GM12878 (cell line): ENCODE measurements at regions not wholly inside any gene's neighbourhood (a gene's known extent, or its start where the extent isn't known, plus 50 kb on each side); places are given as distances from the start of the nearest gene placed in this dataset.

ENCODE experiments used
- CHD2 ChIP-seq: IDR thresholded peaks from 2 replicates; pipeline ENCODE4 v1.6.1; 2011; ENCODE audit warnings: low read depth, low read length, improper control_type of control experiment, borderline replicate concordance
- CTCF ChIP-seq, 3 experiments: IDR thresholded peaks in 2 of 3; conservative IDR thresholded peaks in 1 of 3; 2 replicates each; pipeline ENCODE4 v1.5.1; 2011; ENCODE audit warnings: low read depth in 3 of 3, low read length in 3 of 3, mild to moderate bottlenecking in 3 of 3, control low read depth in 2 of 3, moderate library complexity in 2 of 3, inconsistent platforms in 1 of 3, mixed read lengths in 1 of 3; ENCODE audit not compliant: control insufficient read depth in 2 of 3, insufficient read depth in 1 of 3; ENCODE audit errors: extremely low read depth in 1 of 3
- DPF2 ChIP-seq: fragments of 450-650 bp; IDR thresholded peaks from 2 replicates; pipeline ENCODE4 v1.6.1; 2017; ENCODE audit warnings: mild to moderate bottlenecking
- E2F4 ChIP-seq: IDR thresholded peaks from 2 replicates; pipeline ENCODE4 v1.6.1; 2012; ENCODE audit warnings: low read depth, low read length, improper control_type of control experiment
- FOS ChIP-seq: IDR thresholded peaks from 3 replicates; pipeline ENCODE4 v1.6.1; 2011; ENCODE audit warnings: borderline replicate concordance; ENCODE audit not compliant: insufficient read length; ENCODE audit errors: extremely low read depth
- GATAD2B ChIP-seq: fragments of 450-650 bp; conservative IDR thresholded peaks from 2 replicates; pipeline ENCODE4 v1.6.1; 2017; ENCODE audit warnings: low read depth, mild to moderate bottlenecking, moderate library complexity
- POLR2A ChIP-seq: IDR thresholded peaks from 2 replicates; pipeline ENCODE4 v1.6.1; 2011; ENCODE audit warnings: low read depth, mild to moderate bottlenecking, low read length
- POLR2AphosphoS5 ChIP-seq: IDR thresholded peaks from 2 replicates; pipeline ENCODE4 v1.6.1; 2011; ENCODE audit warnings: mild to moderate bottlenecking, low read length, inconsistent platforms
- RFX5 ChIP-seq: IDR thresholded peaks from 2 replicates; pipeline ENCODE4 v1.6.1; 2011; ENCODE audit warnings: low read depth, low read length, improper control_type of control experiment
- STAT3 ChIP-seq: IDR thresholded peaks from 2 replicates; pipeline ENCODE4 v1.6.1; 2011; ENCODE audit warnings: low read depth, low read length, improper control_type of control experiment
- YY1 ChIP-seq: IDR thresholded peaks from 2 replicates; pipeline ENCODE4 v1.6.1; 2011; ENCODE audit warnings: low read depth, mild to moderate bottlenecking, low read length
- ZBTB11 ChIP-seq: fragments of 450-650 bp; formaldehyde crosslinking; IDR thresholded peaks from 2 replicates; pipeline ENCODE4 v1.5.0; 2022; ENCODE audit warnings: mild to moderate bottlenecking, missing genetic modification characterization
- ZNF274 ChIP-seq: IDR thresholded peaks from one replicate; pipeline ENCODE4 v1.8.0; 2011; ENCODE audit not compliant: insufficient read length, insufficient read depth

GRCh38 chr13:37486171-37486681 lies 112.3 kb downstream of the POSTN start:
- TF ChIP-seq ZNF274 (no peak), CTCF (IDR thresholded peaks at IDR 0.05 in 2 of 3, conservative IDR thresholded peaks at IDR 0.05 in 1 of 3; ENCODE audit: control insufficient read depth in 2 of 3, extremely low read depth in 1 of 3, insufficient read depth in 1 of 3, low read depth in 3 of 3, low read length in 3 of 3) (no peak), STAT3 (no peak), E2F4 (no peak), YY1 (no peak), DPF2 (no peak), POLR2A (no peak), GATAD2B (no peak), POLR2AphosphoS5 (no peak), RFX5 (no peak), FOS (no peak), ZBTB11 (CRISPR knock-in tag) (no peak), CHD2 (no peak)
